NCI-H748 treated with DMSO at 0.1 percent for 48 hours (cell line): ENCODE measurements at regions not wholly inside any gene's neighbourhood (a gene's known extent, or its start where the extent isn't known, plus 50 kb on each side); places are given as distances from the start of the nearest gene placed in this dataset.

Experiments used
- DNase-seq: peaks from one replicate; lab custom pipeline; 2025; lab: John Stamatoyannopoulos, UW

DNA sequence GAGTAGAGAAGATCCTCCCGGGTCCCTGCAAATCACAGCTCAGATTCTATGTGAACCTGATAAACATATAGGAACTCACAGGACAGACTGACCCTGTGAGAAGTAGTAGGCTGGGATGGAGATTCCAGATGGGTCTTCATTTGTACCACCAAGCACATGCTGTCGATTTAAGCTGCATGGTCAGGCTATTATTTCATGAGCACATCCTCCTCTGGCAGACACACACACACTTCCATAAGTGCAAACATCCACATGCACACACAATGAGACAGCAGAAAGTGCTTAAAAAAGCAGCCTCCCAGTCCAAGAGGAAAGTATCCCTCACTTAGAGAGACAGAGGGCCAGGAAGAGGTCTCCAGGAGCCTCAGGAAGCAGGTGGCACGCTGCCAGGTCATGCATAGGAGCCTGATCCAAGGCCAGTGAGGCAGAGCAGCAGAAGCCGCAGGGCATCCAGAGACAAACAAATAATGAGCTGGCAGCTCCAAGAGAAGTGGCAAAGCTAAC is 131.8 kb downstream of the UNC5CL start:
- DNase-seq, result peak; percentile 81

DNA sequence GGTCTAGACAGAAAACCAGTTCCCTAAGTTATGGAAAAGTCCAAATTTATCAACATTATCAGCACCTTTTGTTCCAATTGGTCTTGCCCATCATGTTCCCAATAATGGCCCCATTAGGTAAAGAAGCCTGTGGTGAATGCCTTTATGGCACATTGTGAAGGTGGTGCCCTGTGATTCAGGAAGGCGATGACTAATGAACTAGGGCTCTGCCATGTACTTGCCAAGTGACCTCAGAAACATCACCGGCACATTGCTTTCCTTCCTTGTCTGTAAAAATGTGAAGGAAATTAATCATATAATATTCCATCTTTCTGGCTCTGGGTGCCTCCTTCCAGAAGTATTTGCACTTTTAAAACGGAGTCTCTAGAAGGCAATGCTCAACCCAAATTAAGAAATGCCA is 132.3 kb downstream of the UNC5CL start:
- DNase-seq, result no peak

DNA sequence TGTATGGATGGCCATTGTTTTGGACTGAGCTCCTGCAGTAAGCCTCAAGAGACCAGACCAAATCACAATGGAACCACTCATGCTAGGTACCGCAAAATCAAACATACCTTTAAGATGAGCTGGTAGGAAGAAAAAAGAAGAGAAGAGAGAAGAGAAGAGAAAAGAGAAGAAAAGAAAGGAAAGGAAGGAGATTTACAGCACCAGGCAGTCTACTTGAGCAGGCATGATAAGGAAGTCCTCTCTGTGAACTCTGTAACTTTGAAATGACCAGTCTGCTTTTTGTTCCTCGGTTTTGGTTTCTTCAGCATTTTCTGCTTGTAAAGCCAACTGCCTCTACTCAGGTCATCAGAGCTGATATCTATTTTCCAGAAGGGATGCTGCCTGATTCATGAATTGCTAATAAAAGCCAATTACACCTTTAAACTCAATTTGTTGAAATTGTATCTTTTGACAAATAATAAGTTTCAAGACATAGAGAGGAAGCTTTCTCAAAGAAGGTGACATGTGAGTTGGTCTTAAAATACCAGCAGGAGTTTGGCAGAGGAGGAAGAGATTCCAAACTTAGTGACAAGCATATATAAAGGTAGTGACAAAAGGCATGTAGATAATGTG is 134.3 kb downstream of the UNC5CL start:
- no peak for DNase-seq

DNA sequence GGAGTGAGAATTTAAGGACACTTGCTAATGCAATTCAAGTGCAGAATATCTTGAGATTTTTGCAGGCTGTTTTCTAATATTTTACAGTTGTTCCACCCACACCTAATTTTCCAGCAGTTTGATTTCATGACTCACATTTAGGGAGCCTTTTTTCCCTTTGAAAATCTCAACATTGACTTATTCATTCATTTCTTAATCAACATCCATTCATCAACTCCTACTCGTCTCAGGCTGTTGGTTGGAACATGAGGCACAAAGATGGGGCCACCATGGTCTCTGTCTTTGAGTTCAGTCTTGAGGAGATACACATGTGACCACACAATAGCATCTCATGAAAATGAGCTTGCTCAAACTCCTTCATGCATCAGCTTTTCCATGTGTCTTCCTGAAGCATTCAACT is 135.6 kb downstream of the UNC5CL start:
- DNase-seq, result no peak

DNA sequence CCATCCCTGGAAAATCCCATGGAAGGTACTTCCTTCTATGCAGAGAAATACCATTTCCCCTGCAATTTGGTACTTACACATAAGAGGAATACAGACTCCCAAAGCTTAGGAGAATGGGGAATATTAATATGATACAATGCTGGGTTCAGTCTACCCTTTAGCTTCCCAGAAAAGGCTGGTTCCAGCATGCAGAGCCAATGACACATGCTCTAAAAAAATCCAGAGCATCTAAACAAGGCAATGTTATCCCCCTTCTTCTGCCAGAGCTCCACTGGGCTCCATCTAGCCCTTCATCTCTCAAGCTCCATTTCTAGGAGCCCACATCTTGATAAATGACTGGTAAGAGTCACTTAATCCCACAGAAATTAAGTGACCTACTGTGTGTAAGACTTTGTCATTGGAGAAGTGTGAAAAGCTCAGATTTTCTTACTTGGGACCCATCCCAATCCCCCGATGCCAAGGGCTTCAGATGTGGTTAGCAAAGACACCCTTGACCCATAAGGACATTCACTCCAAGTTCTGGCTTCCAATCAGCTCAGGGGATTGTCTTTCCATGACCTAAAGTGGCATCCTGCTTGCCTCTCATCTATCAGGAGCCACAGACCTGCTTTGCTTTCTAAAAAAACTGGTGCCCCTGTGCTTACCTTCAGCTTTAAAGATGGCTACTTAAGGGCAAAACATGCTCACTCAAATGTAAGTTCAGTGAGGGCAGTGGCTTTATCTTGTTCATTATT is 137.5 kb downstream of the UNC5CL start:
- no peak for DNase-seq

DNA sequence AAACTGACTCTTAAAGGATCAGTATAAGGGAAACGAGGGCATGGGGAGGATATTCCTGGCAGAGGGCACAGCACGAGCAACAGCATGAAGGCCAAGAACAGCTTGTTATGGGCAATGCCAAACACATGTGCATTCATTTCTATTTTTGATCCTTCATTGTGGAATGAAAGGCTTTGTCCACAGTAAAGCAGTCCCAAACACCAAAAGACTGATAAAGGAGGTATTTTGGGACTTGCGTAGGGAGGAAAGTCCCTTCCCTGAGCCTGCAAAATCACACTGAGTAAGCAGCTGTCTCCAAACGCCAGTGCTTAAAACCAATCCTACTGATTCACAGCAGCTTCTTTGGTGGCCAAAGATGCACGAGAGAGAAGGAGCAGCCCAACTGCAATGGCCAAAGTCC is 138.2 kb downstream of the UNC5CL start:
- DNase-seq, result no peak

DNA sequence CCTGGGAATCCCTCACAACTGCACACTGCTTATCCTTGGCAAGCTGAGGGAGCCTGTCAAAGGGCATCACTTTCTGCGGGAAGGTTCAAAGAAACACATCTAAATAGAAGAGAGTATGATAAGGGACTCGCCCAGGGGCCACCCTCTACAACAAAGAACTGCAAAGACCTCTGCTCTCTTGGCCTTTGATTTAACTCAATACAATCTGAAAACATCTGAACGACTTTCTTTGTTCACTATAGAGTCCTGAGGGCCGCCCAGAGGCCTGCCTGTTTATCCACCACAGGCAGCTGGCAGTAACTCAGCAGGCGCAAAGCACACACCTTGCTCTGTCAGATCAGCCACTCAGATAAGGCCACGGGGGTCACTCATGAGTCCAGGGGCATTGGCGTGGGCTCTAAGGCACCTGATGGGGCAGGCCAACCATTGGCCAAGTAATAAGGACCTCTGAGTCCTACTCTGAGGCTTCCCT is 139.3 kb downstream of the UNC5CL start:
- DNase-seq, result no peak

DNA sequence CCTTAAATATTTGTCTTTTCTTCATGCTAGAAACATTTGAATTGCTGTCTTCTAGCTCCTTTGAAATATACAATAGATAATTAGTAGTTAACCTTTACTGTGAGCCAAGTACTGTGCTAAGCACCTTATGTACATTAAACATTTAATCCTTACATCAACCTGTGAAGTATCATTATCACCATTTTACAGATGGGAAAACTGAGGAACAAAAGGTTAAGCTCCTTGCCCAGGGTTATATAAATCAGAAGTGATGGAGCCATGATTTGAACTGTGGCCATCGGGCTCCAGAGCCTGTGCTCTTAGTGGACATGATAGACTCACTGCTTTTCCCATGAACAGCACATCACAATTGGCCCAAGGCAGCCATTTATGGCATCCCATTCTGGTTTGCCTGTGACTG is 140.9 kb downstream of the UNC5CL start:
- no peak for DNase-seq

DNA sequence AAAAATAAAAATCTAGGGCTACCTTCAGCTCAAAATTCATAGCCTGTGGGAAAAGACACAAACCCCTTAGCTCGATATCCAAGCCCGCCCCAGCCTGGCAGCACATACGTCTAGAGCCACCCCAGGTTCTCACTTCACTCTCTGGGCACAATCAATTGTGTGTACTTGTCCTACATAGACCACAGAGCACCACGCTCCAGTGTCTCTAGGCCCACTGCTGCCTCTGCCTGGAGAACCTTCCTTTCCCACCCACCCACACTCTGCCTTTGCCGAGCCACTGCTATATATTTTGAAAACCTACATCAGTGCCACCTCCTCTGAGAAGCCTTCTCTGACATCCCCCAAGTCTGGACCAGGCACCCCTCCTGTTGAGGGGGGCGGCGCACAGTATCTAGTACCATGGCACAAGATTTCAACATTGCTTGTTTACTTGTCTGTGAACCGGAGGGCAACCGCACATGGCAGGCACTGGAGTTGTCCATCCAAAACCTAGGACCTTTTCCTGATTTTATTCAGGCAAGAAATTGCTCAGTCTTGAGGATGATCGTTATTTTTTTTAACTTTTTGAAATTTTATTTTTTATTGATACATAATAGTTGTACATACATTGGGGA is 141.5 kb downstream of the UNC5CL start:
- DNase-seq, result no peak

DNA sequence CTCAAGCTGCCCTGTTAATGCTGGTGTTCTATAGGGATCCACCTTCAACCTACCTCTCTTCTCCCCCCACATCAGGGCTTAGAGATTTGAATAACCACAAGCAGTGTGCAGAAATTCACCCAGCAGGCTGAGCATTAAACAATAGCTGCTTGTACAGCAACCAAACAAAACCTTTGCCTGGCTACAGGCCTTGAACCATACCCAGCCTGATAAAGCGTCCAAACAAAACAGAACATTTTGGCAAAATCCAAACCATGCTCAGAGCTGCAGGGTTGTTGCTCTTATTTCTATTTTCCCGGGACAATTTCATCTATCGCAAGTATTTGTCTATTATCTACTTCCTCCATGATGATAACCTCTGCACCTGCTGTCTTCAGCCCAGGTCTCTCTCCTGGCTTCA is 142.3 kb downstream of the UNC5CL start:
- DNase-seq, result no peak

DNA sequence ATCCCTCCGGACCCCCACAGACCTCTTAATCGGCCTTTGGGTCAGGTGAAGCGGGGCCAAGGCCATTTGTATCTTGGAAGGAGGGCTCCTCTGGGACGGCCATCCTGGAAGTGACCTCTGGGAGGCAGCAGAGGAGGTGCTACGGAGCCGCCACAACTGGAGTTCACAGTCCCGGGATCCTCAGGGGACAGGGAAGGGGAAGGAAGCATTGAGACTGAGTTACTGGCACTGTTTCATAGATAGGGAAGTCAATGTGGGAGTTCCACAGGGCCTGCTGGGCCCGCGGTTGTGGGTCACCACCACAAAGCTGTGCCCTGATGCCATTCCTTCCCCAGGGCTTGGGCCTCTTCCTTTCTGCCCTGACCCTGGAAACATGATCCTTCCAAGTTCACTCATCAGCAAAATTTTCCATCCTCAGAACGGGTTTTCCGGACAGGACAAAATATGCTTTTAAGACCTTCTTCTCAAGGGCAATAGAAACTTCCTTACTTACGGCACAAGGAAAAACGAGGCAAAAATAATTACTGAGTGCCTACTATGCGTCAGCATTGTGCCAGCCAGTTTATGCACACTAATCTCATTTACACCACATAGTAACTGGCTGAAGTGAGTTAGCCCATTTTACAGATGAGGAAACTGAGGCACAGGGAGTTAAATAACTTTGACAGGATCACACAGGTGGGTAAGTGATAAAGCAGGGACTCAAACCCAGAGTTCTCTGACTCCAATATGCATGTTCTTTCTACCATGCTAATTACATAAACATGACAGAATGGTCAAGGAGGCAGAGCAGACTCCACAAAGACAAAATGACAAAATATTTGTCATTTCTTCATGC is 143.8 kb downstream of the UNC5CL start:
- DNase-seq, result no peak

DNA sequence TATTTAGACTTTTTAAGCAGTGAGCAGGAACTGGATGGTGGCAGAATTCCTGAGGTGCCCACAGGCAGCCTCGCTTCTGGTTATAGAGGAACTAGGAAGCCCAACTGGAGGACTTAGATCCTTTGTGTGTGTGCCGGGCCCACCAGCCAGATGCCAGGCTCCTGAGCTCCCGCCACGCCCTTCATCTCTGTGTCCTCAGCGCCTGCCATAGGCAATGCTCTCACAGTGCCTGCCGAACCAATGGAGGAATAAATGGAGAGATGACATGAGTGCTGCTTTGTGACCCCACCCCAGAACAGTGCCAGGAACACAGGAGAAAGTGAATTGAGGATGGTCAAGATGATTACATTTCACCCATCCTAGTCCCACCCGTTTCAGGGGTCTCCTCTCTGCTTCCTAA is 146.0 kb downstream of the UNC5CL start:
- no peak for DNase-seq

DNA sequence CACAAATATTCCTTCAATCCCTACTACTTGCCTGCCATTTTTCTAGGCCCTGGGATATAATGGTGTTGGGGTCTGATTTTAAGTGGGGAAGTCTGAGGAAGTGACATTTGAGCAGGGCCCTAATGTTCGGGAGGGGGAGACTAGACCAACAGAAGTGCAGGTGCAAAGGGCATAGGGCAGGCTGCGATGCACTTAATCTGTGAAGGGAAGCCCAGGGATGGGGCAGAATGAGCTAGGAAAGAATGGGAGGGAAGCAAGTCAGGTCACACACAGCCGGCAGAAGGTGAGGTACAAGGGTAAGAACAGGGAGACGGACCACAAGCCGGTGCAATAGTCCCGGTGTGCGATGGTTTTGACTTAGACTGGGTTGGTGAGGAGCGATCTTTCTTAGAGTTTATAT is 146.8 kb downstream of the UNC5CL start:
- no peak for DNase-seq

DNA sequence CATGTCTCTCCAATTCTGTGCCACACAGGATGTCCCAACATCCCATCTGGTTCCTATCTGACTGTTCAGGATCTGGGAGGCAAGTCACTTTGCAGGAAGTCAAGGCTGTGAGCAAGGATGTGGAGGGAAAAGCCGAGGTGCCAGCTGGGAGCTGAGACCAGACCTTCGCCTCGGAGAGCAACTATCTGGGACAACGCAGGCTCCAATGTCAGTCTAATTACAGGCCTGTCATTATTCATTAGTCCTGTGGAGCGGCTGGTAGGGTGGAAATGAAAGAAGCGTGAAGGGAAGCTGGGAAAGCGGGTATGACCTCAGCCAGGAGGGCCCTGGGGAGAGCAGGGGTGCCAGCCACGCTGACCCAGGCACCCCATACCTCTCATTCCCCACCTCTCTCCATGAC is 147.3 kb downstream of the UNC5CL start:
- no peak for DNase-seq

DNA sequence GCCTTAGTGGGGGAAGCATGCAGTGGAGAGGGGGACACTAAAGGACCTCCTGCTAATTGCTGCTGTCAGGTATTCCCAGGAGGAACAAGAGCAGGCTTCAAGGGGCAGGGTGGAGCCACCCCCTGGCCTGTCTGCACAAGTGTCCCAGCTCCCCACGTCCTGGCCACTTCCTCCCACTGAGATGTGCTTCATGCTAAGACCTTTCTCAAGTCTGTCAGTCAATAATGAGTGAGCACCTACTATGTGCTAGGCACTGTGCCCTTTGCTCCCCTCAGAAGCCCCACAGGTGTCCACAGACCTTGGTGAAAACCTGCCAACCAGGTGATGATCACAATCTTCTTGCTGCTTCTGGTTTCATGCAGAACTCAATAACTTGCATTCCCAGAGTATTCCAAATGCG is 147.9 kb downstream of the UNC5CL start:
- no peak for DNase-seq

DNA sequence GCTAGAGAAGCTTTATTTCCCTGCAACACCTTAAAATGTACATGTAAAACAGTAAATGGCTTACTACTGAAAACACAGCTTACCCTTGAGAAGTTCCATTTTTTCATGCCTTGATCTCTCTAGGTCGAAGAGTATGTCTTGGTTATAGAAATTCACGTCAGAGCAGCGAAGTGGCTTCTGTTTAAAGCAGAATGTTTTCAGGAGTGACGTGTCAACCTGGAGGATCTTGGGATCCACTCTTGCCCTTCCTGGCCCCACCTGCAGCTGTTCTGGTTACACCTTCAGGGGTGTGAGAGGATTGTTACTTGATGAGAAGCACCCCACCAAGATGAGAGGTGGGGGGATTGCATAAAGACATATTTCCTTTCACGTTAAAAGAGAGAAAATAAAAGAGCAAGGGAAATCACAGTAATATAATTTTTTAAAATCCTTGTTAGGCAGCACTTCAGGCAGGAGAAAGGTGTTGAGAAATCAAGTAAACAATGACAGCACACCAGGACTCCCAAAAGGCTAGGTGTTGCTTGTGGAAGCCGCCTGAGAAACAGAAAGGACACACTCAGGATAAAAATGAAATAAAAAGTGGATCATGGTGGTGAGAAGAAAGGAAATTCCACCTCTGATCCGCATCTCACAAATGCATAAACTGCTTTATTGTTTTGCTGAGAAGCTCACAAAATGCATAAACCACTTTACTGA is 149.7 kb downstream of the UNC5CL start:
- no peak for DNase-seq

DNA sequence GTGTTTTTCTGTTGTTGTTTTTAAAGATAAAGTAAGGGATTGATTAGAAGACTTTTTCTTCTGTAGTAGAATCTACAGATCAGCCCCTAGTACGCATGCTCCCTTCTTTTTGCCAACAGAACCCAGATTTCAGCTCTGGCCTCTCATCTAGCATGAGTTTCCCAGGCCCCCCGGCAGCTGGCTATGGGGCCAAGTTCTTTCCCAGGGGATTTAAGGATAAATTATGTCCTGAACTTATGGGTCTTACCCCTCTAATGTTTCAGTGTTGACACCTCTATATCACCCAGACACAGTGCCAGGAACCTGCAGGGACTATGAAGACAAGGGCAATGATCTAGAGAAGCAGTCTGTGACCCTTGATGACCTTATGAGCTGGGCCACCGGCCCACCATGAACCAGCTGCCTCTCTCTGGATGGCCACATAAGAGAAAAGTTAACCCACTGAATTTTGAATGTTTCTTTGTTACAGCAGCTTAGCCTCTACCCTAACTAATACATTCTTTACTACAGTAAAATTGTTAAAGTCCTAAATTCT is 150.5 kb downstream of the UNC5CL start:
- DNase-seq, result no peak

DNA sequence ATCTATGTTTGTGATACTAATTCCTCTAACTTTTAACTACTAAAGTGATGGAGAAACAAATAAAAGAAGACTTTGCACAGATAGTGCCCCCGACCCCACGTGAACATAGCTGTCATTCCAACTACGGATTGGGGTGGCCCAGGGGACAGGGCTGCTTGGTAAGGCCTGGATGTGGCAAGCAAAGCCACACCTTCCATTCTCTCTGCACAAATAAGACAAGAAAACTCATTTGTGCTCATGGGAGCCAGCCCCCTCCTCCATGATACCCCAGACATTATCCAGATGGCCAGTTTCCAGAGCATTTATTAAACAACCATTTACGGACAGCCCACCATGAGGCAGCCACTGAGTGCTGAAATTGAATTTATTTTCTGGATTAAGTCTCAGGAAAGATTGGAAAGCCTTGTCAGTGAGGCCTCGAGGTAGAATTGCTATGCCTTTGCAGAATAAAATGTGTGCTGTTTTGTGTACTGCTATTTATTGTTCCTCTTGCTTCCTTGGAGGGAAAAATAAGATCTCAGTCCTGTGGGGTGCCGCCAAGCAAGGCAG is 151.2 kb downstream of the UNC5CL start:
- DNase-seq, result no peak

DNA sequence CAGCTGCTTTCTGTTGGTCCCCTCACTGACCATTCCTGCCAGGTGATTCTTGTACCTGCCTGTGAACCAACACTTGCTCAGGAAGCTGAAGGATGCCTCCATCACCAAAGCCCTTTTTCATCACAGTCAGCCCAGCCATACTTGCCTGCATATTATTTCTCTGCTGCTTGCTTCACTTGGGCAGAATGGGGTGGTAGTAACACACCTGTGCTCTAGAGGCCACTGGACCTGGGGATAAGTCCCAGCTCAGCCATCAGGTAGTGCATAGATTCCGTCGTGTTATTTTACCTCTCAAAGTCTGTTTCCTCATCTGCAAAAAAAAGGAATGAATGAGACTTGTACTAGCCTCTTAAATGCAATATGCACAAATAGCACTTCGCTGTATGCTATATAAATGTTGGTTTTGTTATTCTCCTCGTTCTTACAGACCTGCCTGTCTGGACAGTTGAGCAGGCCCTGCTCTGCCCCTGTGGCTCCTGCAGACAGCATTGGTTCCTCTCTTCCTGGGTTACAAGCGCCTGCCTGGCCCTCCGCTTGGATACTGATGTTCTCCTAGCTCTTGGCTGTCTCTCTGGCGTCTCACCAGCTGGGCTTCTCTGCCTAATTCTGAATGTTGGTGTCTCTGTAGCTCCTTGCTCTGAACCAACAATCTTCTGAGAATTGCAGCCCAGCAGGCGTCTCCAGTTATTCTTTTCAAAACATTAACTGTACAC is 151.8 kb downstream of the UNC5CL start:
- DNase-seq, result no peak

DNA sequence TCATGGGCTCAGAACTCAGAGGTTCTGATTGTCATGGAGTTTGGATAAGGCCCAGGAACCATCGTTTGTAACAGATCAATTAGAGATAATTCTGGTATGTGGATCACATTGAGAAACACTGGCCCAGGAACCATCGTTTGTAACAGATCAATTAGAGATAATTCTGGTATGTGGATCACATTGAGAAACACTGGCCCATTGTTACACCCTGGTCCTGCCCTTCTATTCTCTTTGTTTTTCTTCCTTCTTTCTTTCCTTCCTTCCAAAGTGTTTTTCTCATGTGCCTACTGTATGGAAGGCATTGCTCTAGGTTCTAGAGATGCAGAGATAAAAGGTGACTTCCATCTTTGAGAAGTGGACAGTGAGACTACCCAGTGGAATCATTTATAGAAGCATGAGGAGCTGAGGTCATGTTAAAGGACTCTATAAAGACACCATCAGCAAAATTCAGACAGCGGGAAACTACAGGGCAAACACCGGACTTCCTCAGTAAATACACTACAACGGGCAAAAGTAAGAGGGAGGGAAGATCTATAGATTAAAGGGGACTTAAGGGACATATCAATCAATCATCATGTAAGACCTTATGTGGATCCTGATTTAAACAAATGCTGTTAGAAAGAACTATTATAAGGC is 153.8 kb downstream of the UNC5CL start:
- no peak for DNase-seq
